Activated T-cell treated with anti-CD3 and anti-CD28 coated beads, Interleukin-2, amount 50 U/mL, for 48 hours (primary cell): ENCODE measurements at regions not wholly inside any gene's neighbourhood (a gene's known extent, or its start where the extent isn't known, plus 50 kb on each side); places are given as distances from the start of the nearest gene placed in this dataset.
"Not testable (repeated sequence)": the region's sequence is repeated elsewhere in the genome, so short reads cannot be mapped to it uniquely, and the experiment has no call there.

ENCODE experiments used
- DNase-seq, 2 experiments: peaks; one replicate each; pipeline ENCODE4 v3.0.0-alpha.2; 2020

DNA sequence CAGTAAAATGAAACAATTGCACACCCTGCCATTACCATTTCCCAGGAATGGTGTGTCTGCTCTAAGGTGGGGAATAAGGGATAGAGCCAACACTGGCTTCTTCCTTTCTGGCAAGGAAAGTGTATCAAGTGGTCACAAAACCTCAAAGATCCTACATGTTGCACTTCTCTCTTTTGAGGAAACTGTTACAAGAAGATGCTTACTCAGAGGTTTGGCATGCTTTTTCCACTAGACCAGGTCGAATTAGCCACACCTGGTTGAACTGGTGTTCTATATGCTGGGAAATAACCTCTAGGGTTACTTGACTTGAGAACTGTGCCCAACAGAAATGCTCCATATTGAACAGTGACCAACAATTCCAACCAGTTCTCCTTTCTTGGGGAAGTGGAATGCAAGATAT is 102.9 kb downstream of the LRRN1 start:
- no peak for DNase-seq

DNA sequence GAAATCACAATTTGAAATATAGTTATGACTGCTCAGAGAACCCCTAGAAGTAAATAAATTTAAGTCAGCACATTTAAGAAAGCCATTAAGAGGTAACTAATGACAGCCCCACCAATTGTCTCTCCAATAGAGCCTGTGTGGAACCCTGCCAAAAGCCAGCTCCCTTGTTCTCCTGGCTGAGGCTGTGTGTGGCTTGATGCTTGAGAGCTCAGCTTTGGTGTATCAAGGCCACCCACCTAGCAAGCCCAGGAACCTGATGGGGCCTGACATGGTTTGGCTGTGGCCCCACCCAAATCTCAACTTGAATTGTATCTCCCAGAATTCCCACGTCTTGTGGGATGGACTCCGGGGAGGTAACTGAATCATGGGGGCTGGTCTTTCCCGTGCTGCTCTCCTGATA is 106.9 kb downstream of the LRRN1 start:
- DNase-seq = no peak

DNA sequence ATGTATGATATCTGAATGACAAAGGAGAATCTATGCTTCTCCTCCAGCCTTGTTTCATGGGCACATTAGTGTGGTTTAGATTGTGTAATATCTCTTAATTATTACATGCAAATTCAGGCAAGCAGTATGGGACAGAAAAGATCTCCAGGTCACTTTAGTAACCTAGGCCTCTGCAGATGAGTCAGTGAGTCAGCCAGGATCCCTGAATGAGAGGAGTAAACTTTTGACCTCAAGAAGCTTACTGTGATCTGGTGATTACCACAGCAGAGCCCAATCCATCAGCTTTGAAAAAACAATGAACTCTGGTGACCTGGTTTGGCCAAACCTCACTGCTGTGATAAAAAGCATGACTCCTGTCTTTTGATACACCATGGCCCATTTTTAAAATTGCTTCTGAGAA is 107.8 kb downstream of the LRRN1 start:
- DNase-seq = no peak

DNA sequence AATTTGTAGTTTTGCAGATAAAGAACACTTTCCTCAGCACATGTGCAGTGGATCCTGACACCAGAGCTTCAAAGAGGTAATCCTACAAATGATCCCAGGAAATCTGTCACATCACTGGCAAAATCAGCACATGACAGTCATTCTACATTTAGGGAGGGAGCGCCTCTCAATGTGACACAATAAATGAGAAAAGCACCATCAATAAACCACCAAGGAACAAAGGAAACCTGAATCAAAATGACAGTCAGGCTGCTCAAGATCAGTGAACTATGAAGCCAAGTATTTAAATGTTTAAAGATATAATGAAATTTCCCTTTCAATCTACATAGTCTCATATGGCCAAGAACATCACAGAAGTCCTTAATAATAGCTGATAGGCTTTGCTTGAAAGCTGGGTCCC is 119.5 kb downstream of the LRRN1 start:
- no peak for DNase-seq

DNA sequence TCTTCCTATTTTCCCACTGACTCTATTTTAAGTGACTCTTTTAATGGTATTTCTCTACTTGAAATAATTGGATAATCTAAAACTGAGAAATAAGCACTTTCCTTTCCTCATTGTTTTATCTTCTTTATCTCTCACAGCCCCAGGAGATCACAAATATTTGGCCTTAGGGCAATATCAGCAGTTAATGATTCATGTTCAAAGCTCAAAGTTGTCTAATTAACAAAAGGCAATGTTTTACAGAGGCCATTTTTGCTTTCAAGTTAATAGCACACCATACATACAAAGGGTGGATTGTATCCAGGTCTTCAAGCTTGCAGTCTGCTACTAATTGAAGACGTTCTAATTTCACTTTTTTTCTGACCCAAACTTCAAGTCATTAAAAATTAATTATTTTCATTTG is 120.1 kb downstream of the LRRN1 start:
- DNase-seq = no peak

DNA sequence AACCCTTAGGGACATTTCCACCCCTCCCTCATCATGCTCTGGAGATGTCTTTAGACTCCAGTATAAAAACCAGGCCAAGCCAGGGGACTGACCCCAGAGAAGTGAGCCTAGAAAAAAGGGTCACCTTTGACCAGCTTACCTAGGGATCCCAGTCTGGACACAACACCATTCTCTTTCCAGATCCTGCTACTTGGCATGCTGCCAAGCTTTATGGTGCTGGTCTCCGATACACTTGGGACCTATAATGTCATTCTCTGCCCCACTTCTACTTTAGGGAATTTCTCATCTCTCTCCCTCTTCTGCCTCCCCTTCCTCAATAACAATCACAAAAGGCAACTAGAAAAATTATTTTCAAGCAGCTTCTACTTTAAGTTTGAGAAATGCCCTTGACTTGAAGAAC is 124.4 kb downstream of the LRRN1 start:
- no peak for DNase-seq

DNA sequence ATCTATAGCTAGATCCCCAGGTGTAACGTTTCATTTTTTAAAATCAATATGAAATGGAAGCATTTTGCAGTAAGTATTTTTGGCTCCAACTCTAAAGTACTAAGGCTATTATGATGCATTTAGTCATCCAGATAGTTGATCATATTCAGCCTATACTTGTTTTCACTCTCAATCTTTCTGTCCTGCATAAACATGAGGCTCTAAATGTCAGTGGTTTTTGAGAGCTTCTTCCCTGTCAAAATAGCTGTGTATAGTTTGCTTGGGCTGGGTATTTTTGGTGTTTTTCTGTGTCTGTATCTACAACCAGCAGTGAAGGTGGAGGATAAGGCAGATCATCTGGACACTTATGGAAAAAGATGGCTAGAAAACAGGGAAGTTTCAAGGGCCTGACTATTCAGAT is 128.0 kb downstream of the LRRN1 start:
- DNase-seq = no peak

DNA sequence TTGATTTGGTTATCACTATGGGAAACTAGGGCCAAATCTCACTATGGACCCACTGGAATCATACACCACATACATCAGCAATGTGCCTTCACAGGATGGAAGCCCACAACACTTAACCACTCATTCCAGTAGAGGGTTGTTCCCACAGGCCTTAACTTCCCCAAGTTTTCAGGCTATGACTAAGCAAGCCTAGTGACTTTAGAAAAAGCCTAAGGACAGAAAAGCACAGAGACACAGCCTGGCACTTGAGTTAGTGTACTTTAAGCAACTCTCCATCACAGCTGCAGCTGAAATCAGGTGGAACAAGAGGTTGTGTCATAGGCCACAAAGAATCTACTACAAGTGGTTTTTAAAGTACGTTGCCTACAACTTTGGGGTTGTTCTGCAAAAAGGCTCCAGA is 128.7 kb downstream of the LRRN1 start:
- DNase-seq = no peak

DNA sequence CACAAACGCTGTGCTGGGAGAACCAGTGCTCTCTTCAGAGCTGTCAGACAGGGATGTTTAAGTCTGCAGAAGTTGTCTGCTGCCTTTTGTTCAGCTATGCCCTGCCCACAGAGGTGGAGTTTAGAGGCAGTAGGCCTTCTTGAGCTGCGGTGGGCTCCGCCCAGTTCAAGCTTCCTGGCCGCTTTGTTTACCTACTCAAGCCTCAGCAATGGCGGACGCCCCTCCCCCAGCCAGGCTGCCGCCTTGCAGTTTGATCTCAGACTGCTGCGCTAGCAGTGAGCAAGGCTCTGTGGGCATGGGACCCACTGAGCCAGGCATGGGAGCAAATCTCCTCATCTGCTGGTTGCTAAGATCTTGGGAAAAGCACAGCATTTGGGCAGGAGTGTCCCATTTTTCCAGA is 142.1 kb downstream of the LRRN1 start:
- not testable (repeated sequence) for DNase-seq

DNA sequence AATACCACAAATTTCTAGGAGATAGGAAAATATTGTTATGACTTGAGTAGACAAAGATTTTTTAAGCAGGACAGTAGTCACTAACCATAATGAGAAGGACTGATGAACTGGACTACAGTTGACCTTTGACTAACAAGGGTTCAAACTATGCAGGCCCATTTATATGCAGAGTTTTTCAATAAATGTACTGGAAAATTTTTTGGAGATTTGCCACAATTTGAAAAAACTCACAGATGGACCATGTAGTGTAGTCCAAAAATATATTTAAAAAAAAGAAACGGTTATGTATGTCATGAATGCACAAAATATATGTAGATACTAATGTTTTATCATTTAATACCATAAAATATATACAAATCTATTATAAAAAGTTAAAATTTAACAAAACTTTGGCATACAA is 151.8 kb downstream of the LRRN1 start:
- no peak for DNase-seq

DNA sequence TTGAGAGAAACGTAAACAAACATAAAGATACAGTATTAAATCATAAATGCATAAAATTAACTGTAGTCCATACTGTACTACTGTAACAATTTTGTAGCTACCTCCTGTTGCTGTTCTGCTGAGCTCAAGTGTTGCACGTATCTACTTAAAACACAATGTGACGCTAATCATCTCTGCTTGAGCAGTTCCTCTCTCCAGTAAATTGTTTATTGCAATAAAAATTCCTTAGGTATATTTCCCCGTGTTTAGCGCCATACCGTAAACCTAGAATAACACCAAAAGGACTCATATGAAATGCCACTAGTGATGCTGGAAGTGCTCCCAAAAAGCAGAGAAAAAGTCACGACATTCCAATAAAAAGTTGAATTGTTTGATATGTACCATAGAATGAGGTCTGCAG is 152.3 kb downstream of the LRRN1 start:
- DNase-seq = no peak

DNA sequence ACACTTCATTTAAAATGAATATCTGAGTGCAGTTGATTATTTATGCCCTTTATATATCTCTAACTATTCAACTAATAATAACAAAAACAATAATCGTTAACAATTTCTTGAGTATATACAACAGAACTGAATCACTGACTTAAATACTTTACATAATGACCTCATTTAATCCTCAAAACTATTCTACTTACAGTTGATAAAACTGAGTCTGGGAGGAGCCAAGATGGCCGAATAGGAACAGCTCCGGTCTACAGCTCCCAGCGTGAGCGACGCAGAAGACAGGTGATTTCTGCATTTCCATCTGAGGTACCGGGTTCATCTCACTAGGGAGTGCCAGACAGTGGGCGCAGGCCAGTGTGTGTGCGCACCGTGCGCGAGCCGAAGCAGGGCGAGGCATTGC is 163.6 kb downstream of the LRRN1 start:
- DNase-seq = not testable (repeated sequence)

DNA sequence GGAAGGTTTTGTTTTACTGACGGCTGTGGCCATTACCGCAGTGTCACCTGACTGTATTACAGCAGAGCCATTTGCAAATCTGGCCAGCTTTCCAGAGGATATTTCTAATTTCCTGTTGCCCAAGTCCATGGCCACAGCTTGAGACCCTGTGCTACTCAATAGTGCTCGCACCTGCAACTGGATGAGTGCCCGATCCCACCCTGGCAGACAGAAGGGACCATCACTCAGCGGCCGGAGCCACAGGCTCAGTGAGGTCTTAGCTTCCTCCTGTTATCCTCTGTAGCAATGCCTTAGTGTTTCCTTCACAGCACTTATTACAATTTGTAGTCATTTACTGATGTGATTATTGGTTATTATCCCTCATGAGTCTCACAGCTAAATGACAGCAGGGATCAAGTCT is 184.8 kb downstream of the LRRN1 start:
- DNase-seq = no peak

DNA sequence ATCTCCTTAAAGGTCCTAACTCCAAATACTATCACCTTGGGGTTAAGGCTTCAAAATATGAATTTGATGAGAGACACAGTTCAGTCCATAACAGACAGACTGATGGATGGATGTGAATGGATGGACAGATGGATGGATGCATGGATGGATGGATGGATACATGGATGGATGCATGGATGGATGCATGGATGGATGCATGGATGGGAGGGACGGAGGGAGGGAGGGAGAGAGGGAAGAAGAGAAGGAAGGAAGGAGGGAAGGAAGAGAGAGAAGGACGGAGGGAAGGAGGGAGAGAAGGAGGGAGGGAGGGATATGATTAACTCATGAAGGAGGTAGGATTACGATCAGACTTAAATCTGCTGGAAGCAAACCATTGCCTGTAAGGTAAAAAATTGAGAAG is 192.4 kb downstream of the LRRN1 start:
- no peak for DNase-seq

DNA sequence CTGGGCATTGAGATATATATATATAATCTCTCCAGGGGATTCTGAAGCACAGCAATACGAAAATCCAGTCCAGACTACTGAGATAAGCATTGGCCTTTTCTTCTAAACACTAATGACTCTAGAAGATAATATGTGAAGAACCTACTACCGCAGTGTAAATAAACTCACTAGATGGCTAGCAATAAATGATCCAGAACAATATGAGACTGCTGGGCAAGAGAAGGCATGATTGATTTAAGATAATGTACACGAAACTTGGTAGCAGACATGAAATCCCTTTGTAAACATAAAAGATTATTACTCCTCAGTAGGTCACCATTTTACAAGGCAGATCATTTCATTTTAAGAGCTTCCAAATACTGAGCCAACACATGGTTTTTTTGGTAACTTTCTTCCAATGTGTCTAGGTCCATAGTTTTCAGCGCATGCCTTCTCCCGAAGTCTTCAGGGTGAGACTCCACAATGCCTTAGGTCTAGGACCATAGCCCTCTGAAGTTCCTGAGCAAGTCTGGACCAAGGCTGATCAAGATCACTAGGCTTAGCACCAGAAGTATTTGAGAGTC is 193.2 kb downstream of the LRRN1 start:
- DNase-seq = no peak

DNA sequence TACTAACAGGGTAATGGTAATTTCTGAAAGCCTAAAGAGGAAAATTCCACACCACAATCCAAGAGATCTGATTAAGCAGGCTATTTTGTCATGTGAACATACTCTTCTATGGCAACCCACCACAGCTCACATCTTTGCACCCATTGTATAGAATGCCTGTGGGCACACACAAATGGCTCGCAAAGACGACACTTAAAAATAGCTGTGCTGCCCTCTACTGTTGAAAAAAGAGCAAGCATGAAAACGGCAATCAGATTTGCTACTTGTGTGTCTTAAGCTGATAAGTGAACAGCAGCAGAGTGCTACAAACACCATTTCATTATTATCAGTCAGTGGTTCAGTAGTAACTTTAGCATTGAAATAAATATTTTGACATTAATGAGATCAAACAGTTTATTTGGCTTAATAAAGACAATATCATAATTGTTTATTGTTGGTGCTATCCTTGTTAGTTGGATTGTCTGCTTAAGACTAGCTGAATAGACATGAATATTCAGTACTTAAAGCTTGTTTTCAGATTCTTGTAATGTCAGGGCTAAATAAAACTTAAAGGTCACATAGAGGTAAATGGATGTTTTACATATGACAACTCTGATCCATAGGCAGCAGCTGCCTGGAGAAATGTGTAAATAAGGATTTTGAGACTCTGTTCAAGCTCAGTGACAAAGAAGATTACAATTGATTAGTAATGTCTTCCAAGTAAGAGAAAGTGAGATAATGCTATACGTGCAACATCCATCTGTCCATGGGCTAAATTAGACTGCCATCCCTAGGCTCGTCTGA is 199.1 kb downstream of the LRRN1 start:
- peak; percentile 26 to 27 for DNase-seq

DNA sequence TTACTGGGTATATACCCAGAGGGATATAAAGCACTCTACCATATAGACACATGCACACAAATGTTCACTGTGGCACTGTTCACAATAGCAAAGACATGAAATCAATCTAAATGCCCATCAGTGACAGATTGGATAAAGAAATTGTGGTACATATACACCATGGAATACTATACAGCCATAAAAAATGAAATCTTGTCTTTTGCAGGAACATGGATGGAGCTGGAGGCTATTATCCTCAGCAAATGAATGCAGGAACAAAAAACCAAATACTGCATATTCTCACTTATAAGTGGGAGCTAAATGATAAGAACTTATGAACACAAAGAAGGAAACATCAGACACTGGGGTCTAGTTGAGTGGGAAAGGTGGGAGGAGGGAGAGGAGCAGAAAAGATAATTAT is 200.1 kb downstream of the LRRN1 start:
- not testable (repeated sequence) for DNase-seq

DNA sequence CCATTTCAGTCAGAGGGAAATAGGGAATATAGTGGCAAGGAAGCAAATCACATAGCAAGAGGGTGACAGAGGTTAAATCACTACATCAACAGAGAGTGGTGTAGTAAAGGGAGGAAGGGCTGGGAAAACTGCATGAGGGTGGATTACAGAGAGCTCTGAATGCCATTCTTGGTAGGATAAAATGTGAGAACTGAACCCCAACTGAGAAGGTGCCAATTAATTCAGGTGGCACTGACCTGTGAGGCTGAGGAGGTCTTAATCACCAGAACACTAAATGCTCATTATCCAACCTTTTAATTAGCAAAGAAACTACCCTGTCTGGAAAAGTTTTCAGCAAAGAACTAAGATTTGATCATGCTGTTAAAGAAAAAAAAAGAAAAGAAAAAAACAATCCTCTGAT is 202.7 kb downstream of the LRRN1 start:
- no peak for DNase-seq

DNA sequence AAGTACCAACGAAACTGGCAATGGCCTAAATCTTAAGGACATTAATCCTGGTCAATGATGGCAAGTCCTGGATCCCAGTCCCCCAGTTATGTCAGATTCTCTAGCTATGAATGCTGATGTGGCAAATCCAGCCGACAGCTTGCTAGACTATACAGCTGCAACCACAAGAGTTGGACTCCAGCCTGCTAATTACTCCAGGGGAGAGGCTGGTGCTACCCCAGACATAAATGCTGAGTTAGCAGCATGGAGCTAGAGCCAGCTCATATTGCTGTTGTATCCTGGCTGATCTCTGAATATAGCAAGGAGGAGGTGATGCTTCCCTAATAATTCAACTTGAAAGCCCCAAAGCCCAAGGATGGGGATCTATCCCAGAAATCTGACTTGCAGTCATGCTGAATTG is 207.1 kb downstream of the LRRN1 start:
- no peak for DNase-seq

DNA sequence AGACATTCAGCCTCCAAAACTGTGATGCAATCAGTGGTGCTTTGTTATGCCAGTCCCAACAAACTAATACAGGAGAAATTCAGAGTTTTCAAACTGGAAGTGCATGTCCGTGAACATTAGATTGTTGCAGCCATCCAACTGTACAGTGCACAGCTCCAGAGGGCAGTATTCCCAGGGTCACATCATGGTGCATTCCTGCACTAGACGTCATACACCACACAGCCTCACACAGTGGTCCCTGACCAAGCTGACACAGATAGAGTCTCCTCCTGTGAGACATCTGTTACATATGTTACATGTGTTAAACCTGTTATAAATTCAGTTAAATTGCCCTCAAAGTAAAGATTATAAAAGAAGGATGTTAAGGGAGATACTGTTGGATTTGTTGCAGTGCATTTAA is 209.0 kb downstream of the LRRN1 start:
- DNase-seq = no peak

DNA sequence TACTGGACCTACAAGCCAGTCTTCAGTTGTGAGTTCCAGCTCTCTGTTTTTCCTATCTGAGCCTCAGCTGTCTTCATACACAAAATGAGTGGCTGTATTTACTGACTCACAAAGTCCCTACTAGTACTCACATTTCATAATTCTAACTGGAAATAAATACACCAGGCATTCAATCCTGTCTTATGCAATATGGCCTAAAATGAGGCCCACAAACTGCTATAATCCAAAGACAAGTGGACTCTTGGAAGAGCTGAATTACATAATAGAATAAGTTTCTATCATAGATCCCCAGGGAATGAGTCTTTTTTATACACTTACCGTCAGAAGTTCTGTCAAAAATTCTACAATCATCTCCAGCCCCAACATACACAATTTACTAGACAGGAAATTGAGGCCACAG is 211.9 kb downstream of the LRRN1 start:
- DNase-seq = no peak

DNA sequence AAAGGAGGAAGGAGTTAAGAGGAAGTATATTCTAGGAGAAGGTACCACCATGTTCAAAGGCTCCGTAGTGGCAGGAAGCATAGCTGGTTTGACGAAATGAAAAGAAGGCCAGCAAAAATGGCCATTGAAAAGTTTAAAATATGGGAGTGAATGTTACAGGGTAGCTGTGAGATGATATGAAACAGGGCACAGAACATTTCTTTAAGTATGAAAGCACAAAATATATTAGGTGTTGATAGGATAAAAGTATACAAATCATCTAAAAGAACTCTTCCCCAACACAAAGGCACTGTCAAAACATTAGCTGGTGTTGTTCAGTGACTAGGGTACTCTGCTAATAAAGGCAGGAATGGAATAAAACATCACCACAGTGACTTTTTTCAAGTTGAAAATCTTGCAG is 216.2 kb downstream of the LRRN1 start:
- DNase-seq = no peak

DNA sequence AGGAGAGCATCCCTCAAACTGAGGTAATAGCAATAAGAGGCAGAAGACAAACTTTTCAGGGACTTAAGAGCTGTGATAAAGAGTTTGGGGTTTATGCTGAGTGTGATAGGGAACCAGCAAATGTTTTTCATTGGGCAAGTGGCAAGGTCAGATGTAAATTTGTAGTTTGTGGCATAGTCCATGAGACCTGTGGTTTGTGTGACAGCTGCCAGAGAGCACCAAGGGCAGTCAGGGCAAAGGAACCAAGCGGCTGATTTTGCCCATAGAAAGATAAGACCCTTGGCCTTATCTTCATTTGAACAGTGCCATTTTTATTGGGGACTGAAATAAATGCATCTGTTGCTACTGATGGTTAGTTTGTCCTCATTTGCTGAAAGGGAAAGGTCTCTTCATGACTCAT is 220.3 kb downstream of the LRRN1 start:
- no peak for DNase-seq

DNA sequence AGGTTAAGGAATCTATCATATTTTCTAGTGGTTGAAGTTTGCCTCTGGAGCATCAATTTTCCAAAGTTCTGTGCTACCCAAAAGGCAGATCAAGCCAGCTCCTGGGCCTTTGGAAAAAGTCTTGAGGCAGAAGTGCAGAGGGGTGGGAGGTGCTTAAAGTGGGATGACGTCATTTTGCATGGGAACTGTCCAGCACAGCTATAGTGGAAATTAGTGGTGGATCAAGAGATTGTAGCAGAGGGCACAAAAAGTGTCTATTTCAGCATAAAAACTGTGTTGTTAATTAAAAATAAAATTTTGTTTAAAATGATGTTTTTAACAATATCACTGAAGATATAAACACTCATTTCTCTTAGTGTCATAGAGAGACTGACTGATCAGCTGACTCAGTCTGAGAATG is 221.9 kb downstream of the LRRN1 start:
- DNase-seq = no peak

DNA sequence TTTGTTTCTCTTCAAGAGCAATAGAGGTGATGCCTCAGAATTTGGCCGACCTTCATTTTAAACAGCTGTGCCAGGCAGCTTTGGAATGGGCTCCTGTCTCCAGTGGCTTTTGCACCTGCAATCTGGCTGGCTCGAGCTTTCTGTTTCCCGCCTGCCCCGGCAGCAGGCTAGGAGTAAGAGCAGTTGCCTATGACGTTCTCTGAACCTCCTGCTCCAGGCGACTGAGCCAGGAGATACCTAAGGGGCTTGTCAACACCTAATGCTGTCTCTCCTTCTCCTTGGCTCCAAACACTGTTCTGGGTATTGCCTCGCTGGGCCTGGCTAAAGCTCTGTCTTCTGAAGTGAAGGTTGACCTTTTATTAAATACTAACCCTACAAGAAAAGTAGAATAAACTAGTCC is 229.9 kb downstream of the LRRN1 start:
- no peak for DNase-seq
